ENCODE measurements at regions not wholly inside any gene's neighbourhood (a gene's known extent, or its start where the extent isn't known, plus 50 kb on each side); places are given as distances from the start of the nearest gene placed in this dataset.
A peak's percentile ranks its signal among the peaks of the same experiment; 100 is the strongest.

DNA sequence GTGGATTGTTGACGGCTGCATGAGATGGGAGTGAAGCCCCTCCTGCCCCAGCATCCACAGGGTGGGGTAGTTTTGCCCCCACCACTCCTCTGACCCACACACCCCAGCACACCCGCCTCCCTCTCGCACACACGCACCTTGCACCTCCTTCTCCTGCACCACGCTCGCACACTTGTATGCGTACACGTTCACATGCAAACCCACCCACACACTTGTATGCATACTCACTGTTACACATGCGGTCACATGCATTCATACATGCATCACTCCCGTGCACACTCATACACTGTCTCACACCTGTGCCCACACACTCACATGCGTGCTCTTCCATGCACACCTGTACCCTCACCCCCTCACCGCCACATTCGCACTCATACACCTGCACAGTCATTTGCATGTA, 70.5 kb upstream of the CIBAR2 start:
- Histone ChIP-seq H2BK15ac (ENCODE audit: low read depth, low read length) (no peak overlapping the region), H3K9me3 (ENCODE audit: control insufficient read depth, insufficient read depth, low read length) (peaks cover 9% of the 10 kb centered on the region), H2AK5ac (ENCODE audit: low read depth, low read length) (0 out of 2 replicates have a peak overlapping the region, but pooled peaks have one; percentile 9), H3K9me1 (ENCODE audit: insufficient read depth, low read length) (peaks cover 24% of the 10 kb centered on the region), H3K18ac (ENCODE audit: low read depth, low read length) (no peak overlapping the region), H4K5ac (ENCODE audit: low read depth, low read length) (no peak overlapping the region), H3K27me3 (ENCODE audit: control insufficient read depth, insufficient read depth, low read length) (no peaks in the 10 kb centered on the region), H3K56ac (ENCODE audit: extremely low read depth, insufficient read depth, low read length) (no peak overlapping the region), H3K4me2 (ENCODE audit: low read depth, low read length) (no peak overlapping the region), H4K8ac (ENCODE audit: low read depth in 2 of 2, low read length in 2 of 2) (no peak overlapping the region), H3K14ac (replicated peaks; ENCODE audit: low read depth, low read length) (no peak overlapping the region), H4K20me1 (ENCODE audit: insufficient read depth, low read length) (peaks cover 66% of the 10 kb centered on the region), H2BK120ac (ENCODE audit: low read depth, low read length) (no peak overlapping the region), H2BK20ac (ENCODE audit: low read depth, low read length) (no peak overlapping the region), H3K4me3 (ENCODE audit: insufficient read depth, low read depth, low read length) (no peak overlapping the region), H3K4ac (ENCODE audit: low read depth, low read length) (no peak overlapping the region), H2AFZ (replicated peaks; ENCODE audit: low read length, poor library complexity) (peak overlapping the region; percentile 37), H3K9ac (ENCODE audit: low read depth, low read length) (no peak overlapping the region), H3K23ac (ENCODE audit: low read depth, low read length) (no peak overlapping the region), H4K91ac (ENCODE audit: insufficient read depth, low read depth, low read length) (no peak overlapping the region), H2AK9ac (replicated peaks; ENCODE audit: low read depth, low read length, poor library complexity) (no peak overlapping the region), H3K79me1 (ENCODE audit: low read depth in 1 of 2, low read length in 2 of 2) (peaks cover 55 to 96% of the 10 kb centered on the region in 2 experiments), H3K4me1 (ENCODE audit: control insufficient read depth, insufficient read depth, low read length) (peaks cover 8% of the 10 kb centered on the region), H3K36me3 (ENCODE audit: control insufficient read depth, insufficient read depth, low read length) (peaks cover 37% of the 10 kb centered on the region), H2BK5ac (ENCODE audit: low read depth, low read length, poor library complexity, severe bottlenecking) (no peak overlapping the region), H3K27ac (ENCODE audit: insufficient read depth, low read length) (no peak overlapping the region)
- ATAC-seq (ENCODE audit: low read depth) (no peak), DNase-seq (no peak)
- ChIA-PET POLR2A (ENCODE audit: unreplicated experiment) (no interaction called here), CTCF (no interaction called here)
- in situ Hi-C loops (cut with MboI; ENCODE audit: low sequenced_read_pairs): no loop called here
- intact Hi-C loops (cut with micrococcal nuclease): no loop called here
- WGBS, 2 experiments (ENCODE audit: extremely low coverage in 2 of 2, insufficient read length in 1 of 2): 98% methylated on average over 12 of the region's 13 CpGs; no CpG with 5 or more reads in 1 of the 2 experiments
- TF ChIP-seq CEBPB (IDR thresholded peaks at IDR 0.05; ENCODE audit: low read depth, low read length) (no peak), POLR2A (IDR thresholded peaks at IDR 0.05; ENCODE audit: low read depth, low read length) (no peak), CHD1 (IDR thresholded peaks at IDR 0.05; ENCODE audit: low read depth, low read length) (no peak), RFX5 (IDR thresholded peaks at IDR 0.05; ENCODE audit: low read depth, low read length) (no peak), RAD21 (IDR thresholded peaks at IDR 0.05; ENCODE audit: low read length) (no peak), MAFK (IDR thresholded peaks at IDR 0.05; ENCODE audit: low read depth, low read length) (no peak), RCOR1 (IDR thresholded peaks at IDR 0.05; ENCODE audit: insufficient replicate concordance, low read length) (no peak), BHLHE40 (IDR thresholded peaks at IDR 0.05; ENCODE audit: low read depth, low read length) (no peak), MXI1 (IDR thresholded peaks at IDR 0.05; ENCODE audit: borderline replicate concordance, low read depth, low read length) (no peak), SMC3 (IDR thresholded peaks at IDR 0.05; ENCODE audit: low read depth, low read length) (no peak), FOS (IDR thresholded peaks at IDR 0.05; ENCODE audit: low read depth, low read length) (no peak), MAZ (IDR thresholded peaks at IDR 0.05; ENCODE audit: borderline replicate concordance, low read depth, low read length) (no peak), NFE2L2 (IDR thresholded peaks at IDR 0.05; ENCODE audit: low read depth, low read length) (no peak)
- TF ChIP-seq, protein P1, sequence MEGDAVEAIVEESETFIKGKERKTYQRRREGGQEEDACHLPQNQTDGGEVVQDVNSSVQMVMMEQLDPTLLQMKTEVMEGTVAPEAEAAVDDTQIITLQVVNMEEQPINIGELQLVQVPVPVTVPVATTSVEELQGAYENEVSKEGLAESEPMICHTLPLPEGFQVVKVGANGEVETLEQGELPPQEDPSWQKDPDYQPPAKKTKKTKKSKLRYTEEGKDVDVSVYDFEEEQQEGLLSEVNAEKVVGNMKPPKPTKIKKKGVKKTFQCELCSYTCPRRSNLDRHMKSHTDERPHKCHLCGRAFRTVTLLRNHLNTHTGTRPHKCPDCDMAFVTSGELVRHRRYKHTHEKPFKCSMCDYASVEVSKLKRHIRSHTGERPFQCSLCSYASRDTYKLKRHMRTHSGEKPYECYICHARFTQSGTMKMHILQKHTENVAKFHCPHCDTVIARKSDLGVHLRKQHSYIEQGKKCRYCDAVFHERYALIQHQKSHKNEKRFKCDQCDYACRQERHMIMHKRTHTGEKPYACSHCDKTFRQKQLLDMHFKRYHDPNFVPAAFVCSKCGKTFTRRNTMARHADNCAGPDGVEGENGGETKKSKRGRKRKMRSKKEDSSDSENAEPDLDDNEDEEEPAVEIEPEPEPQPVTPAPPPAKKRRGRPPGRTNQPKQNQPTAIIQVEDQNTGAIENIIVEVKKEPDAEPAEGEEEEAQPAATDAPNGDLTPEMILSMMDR (conservative IDR thresholded peaks at IDR 0.05; ENCODE audit: low read depth, low read length): no peak
- TF ChIP-seq, protein P2, sequence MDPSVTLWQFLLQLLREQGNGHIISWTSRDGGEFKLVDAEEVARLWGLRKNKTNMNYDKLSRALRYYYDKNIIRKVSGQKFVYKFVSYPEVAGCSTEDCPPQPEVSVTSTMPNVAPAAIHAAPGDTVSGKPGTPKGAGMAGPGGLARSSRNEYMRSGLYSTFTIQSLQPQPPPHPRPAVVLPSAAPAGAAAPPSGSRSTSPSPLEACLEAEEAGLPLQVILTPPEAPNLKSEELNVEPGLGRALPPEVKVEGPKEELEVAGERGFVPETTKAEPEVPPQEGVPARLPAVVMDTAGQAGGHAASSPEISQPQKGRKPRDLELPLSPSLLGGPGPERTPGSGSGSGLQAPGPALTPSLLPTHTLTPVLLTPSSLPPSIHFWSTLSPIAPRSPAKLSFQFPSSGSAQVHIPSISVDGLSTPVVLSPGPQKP (IDR thresholded peaks at IDR 0.05; ENCODE audit: borderline replicate concordance, low read depth, low read length): no peak
- TF ChIP-seq, protein P3, sequence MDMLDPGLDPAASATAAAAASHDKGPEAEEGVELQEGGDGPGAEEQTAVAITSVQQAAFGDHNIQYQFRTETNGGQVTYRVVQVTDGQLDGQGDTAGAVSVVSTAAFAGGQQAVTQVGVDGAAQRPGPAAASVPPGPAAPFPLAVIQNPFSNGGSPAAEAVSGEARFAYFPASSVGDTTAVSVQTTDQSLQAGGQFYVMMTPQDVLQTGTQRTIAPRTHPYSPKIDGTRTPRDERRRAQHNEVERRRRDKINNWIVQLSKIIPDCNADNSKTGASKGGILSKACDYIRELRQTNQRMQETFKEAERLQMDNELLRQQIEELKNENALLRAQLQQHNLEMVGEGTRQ (IDR thresholded peaks at IDR 0.05; ENCODE audit: low read depth, low read length): no peak
- no TSS peak for BruUV-seq (replicated peaks)
- dilution Hi-C loops (cut with HindIII; ENCODE audit: low sequenced_read_pairs, unreplicated experiment): no loop called here

Data from IMR-90 (cell line).